ENCODE measurements at regions not wholly inside any gene's neighbourhood (a gene's known extent, or its start where the extent isn't known, plus 50 kb on each side); places are given as distances from the start of the nearest gene placed in this dataset.

- no peak overlapping the region for H3K4me3 ChIP-seq (ENCODE audit: low read depth in 1 of 3, low read length in 3 of 3)
- TF ChIP-seq, protein P1, sequence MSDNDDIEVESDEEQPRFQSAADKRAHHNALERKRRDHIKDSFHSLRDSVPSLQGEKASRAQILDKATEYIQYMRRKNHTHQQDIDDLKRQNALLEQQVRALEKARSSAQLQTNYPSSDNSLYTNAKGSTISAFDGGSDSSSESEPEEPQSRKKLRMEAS (IDR thresholded peaks at IDR 0.05), result no peak
- TF ChIP-seq HNF4A (conservative IDR thresholded peaks at IDR 0.05) (no peak), HNF4G (IDR thresholded peaks at IDR 0.05) (no peak), RXRA (IDR thresholded peaks at IDR 0.05) (no peak), RAD21 (IDR thresholded peaks at IDR 0.05) (no peak), ZBTB33 (IDR thresholded peaks at IDR 0.05) (no peak), ATF3 (IDR thresholded peaks at IDR 0.05) (no peak), NR2F2 (IDR thresholded peaks at IDR 0.05) (no peak), EGR1 (IDR thresholded peaks at IDR 0.05; ENCODE audit: low read depth in 2 of 2) (no peak), JUND (IDR thresholded peaks at IDR 0.05) (no peak), TAF1 (conservative IDR thresholded peaks at IDR 0.05) (no peak), YY1 (IDR thresholded peaks at IDR 0.05) (no peak), SP1 (IDR thresholded peaks at IDR 0.05) (no peak), CTCF (IDR thresholded peaks at IDR 0.05; ENCODE audit: low read depth, low read length, missing input control) (no peak)
- TF ChIP-seq, protein P2, sequence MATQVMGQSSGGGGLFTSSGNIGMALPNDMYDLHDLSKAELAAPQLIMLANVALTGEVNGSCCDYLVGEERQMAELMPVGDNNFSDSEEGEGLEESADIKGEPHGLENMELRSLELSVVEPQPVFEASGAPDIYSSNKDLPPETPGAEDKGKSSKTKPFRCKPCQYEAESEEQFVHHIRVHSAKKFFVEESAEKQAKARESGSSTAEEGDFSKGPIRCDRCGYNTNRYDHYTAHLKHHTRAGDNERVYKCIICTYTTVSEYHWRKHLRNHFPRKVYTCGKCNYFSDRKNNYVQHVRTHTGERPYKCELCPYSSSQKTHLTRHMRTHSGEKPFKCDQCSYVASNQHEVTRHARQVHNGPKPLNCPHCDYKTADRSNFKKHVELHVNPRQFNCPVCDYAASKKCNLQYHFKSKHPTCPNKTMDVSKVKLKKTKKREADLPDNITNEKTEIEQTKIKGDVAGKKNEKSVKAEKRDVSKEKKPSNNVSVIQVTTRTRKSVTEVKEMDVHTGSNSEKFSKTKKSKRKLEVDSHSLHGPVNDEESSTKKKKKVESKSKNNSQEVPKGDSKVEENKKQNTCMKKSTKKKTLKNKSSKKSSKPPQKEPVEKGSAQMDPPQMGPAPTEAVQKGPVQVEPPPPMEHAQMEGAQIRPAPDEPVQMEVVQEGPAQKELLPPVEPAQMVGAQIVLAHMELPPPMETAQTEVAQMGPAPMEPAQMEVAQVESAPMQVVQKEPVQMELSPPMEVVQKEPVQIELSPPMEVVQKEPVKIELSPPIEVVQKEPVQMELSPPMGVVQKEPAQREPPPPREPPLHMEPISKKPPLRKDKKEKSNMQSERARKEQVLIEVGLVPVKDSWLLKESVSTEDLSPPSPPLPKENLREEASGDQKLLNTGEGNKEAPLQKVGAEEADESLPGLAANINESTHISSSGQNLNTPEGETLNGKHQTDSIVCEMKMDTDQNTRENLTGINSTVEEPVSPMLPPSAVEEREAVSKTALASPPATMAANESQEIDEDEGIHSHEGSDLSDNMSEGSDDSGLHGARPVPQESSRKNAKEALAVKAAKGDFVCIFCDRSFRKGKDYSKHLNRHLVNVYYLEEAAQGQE (IDR thresholded peaks at IDR 0.05), result no peak
- no peaks in the 10 kb centered on the region for H3K36me3 ChIP-seq (ENCODE audit: control insufficient read depth in 4 of 4, insufficient read depth in 3 of 4, low read depth in 1 of 4, low read length in 3 of 4)
- no peak overlapping the region for H3K9ac ChIP-seq (ENCODE audit: low read depth in 1 of 2, low read length in 2 of 2)
- H3K9me3 ChIP-seq (ENCODE audit: control insufficient read depth in 4 of 4, low read length in 3 of 4), result no peaks in the 10 kb centered on the region
- 79% methylated on average over 5 of the region's 5 CpGs for WGBS
- H3K27me3 ChIP-seq (ENCODE audit: control insufficient read depth in 4 of 4, insufficient read depth in 4 of 4, low read length in 3 of 4), result peaks cover 0 to 3% (median 1%) of the 10 kb centered on the region in 4 donors
- peaks cover 0 to 3% (median 0%) of the 10 kb centered on the region in 4 donors for H3K4me1 ChIP-seq (ENCODE audit: control insufficient read depth in 4 of 4, insufficient read depth in 4 of 4, low read length in 3 of 4)
- DNase-seq (ENCODE audit: low spot score), result no peak
- H3K27ac ChIP-seq (ENCODE audit: low read depth in 1 of 2, low read length in 2 of 2), result no peak overlapping the region
Measured at GRCh38 chr17:72542317-72542716, 421.5 kb downstream of the SOX9 start.

DNA sequence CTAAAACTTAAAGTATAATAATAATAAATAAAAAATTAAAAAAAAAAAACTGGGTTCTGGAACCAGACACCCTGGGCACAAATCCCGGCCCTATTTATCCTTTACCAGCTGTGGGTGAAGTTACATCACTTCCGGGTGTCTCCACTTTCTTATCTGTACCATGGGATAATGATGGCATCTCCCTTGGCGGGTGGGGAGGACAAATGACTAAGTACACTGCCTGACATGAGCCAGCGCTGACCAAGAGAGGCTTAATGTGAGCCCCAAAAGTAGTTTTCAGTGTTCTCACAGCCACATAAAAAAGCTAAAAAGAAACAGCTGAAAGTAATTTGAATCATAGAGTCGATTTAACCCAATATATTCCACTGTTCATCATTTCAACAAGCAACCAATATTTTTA is 424.9 kb downstream of the SOX9 start:
- WGBS, result 90% methylated on average over 5 of the region's 5 CpGs
- Histone ChIP-seq H3K9me3 (ENCODE audit: control insufficient read depth in 4 of 4, low read length in 3 of 4) (no peaks in the 10 kb centered on the region), H3K27me3 (ENCODE audit: control insufficient read depth in 4 of 4, insufficient read depth in 4 of 4, low read length in 3 of 4) (peaks cover 0 to 2% (median 0%) of the 10 kb centered on the region in 4 donors), H3K27ac (ENCODE audit: low read depth in 1 of 2, low read length in 2 of 2) (no peak overlapping the region), H3K36me3 (ENCODE audit: control insufficient read depth in 4 of 4, insufficient read depth in 3 of 4, low read depth in 1 of 4, low read length in 3 of 4) (no peaks in the 10 kb centered on the region), H3K4me3 (ENCODE audit: low read depth in 1 of 3, low read length in 3 of 3) (no peak overlapping the region), H3K9ac (ENCODE audit: low read depth in 1 of 2, low read length in 2 of 2) (no peak overlapping the region), H3K4me1 (ENCODE audit: control insufficient read depth in 4 of 4, insufficient read depth in 4 of 4, low read length in 3 of 4) (no peaks in the 10 kb centered on the region)
- DNase-seq (ENCODE audit: low spot score), result no peak
- no peak for TF ChIP-seq HNF4A (conservative IDR thresholded peaks at IDR 0.05)
- no peak for TF ChIP-seq RXRA (IDR thresholded peaks at IDR 0.05)
- TF ChIP-seq NR2F2 (IDR thresholded peaks at IDR 0.05), result no peak
- no peak for TF ChIP-seq HNF4G (IDR thresholded peaks at IDR 0.05)
- no peak for TF ChIP-seq YY1 (IDR thresholded peaks at IDR 0.05)
- TF ChIP-seq, protein P2 (IDR thresholded peaks at IDR 0.05), result no peak
- no peak for TF ChIP-seq FOXA1 (IDR thresholded peaks at IDR 0.05)
- TF ChIP-seq RAD21 (IDR thresholded peaks at IDR 0.05), result no peak
- TF ChIP-seq JUND (IDR thresholded peaks at IDR 0.05), result no peak

Data from liver (tissue), 8 donors.